ENCODE measurements at regions not wholly inside any gene's neighbourhood (a gene's known extent, or its start where the extent isn't known, plus 50 kb on each side); places are given as distances from the start of the nearest gene placed in this dataset.
"Not testable (repeated sequence)": the region's sequence is repeated elsewhere in the genome, so short reads cannot be mapped to it uniquely, and the experiment has no call there.

DNA sequence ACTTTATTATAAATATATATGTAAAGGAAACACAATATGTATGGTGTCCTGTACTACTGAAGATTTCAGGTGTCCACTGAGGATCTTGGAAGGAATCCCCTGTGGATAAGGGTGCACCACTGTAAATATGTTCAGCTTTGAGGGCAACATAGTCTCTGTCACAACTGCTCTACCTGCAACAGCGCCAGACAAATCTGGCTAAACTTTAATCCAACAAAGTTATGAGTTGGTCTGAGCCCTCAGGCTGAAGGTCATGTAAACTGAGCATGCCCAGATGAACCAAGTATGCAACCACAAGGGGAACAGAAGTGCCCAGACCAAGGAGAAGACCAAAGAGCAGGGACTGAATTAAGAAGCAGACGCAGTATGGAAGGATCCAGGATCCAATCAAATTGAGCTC is 1541.2 kb downstream of the SPATA31A7 start:
- H3K4me1 ChIP-seq (ENCODE audit: low read depth); ATAC-seq; DNase-seq; H3K36me3 ChIP-seq (ENCODE audit: low read depth); H3K4me3 ChIP-seq; intact Hi-C loops (cut with DNase I, micrococcal nuclease); H3K9me3 ChIP-seq: not testable (repeated sequence)

GRCh38 chr9:62737004-62737606 is 1547.3 kb downstream of the SPATA31A7 start:
- intact Hi-C loops (cut with DNase I, micrococcal nuclease); DNase-seq; H3K9me3 ChIP-seq; H3K4me1 ChIP-seq (ENCODE audit: low read depth); H3K4me3 ChIP-seq; H3K36me3 ChIP-seq (ENCODE audit: low read depth); ATAC-seq: not testable (repeated sequence)

DNA sequence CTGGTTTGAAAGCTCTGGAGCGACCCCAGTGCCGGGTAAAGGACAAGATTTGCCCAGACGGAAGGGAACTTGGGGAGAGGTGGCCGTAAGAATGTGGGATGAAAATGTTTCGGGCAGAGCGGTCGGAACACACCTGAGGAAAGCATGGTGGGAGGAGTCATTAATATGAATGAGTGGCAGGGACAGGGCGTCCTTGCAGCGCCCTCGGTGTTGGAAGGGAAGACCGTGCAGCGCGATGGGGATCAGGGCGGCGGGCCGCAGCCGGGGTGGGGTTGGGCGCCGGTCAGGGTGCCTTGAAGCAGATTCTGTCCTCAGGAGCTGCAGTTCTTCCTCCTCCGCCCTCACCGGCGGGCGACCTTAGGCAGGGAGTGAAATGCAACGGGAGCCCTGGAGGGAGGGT is 1548.1 kb downstream of the SPATA31A7 start:
- ATAC-seq; H3K9me3 ChIP-seq; intact Hi-C loops (cut with DNase I, micrococcal nuclease): not testable (repeated sequence)

DNA sequence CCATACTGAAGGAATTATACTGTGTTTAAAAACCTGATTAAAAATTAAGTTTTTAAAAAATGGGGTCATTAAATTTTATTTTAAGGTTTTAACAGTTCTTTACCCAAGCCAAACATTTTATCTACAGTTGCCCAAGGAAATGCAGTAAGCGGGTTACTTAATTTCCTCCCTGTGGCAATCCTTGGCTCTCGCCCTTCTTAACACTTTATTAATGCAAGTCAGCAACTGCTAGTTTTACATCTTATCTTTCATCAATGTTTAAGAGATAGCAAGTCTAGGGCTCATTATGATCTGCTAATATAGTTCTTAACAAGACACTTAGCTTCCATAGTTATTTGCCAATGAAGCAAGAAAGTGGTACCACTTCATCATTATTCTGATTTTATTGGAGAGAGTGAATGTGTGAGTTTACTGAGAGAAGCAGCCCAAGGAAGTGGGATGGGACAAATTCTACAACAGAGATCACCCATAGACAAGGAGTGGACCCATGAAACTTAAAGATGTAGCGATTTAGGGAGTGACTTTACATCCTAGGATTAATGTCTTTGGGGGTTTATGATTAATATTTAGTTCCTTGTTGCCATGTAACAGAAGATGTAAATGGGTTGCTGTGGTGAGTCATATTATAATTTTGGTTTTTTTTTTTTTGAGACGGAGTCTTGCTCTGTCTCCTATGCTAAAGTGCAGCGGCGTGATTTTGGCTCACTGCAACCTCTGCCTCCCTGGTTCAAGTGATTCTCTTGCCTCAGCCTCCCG is 1556.1 kb downstream of the SPATA31A7 start:
- H3K4me3 ChIP-seq; H3K9me3 ChIP-seq; H3K4me1 ChIP-seq (ENCODE audit: low read depth); intact Hi-C loops (cut with DNase I, micrococcal nuclease); DNase-seq; ATAC-seq; H3K36me3 ChIP-seq (ENCODE audit: low read depth): not testable (repeated sequence)

More for the DNA sequence above, 1548.1 kb downstream of the SPATA31A7 start:
- H3K4me1 ChIP-seq (ENCODE audit: low read depth); H3K4me3 ChIP-seq; DNase-seq; H3K36me3 ChIP-seq (ENCODE audit: low read depth): not testable (repeated sequence)
